Stimulated activated naive B cell treated with anti-CD40 and anti-IgM and Interleukin-4, amounts not matched to agents 10 μg/mL and 1 μg/mL and 100 μg/mL, for 72 hours (primary cell): ENCODE measurements at regions not wholly inside any gene's neighbourhood (a gene's known extent, or its start where the extent isn't known, plus 50 kb on each side); places are given as distances from the start of the nearest gene placed in this dataset.

Source experiments
- ATAC-seq, 2 donors: fragments of 150-1000 bp; cut with Tn5 transposase; replicated peaks; 2 replicates each; pipeline ENCODE4 v1.10.0; 2021; ENCODE audit warnings: moderate library complexity in 1 of 2
- DNase-seq: peaks from one replicate; pipeline ENCODE4 v3.0.0; 2021
- H3K27ac Mint-ChIP-seq: one replicate; pipeline ENCODE4 v1.8.0; 2022; ENCODE audit warnings: mild to moderate bottlenecking, mixed read lengths
- H3K27me3 Mint-ChIP-seq, 2 donors: one replicate each; pipeline ENCODE4 v1.8.0; 2022; ENCODE audit warnings: mixed read lengths in 2 of 2
- H3K36me3 Mint-ChIP-seq, 2 donors: one replicate each; pipeline ENCODE4 v1.8.0; 2022; ENCODE audit warnings: mixed read lengths in 2 of 2, mild to moderate bottlenecking in 1 of 2
- H3K4me1 Mint-ChIP-seq, 2 donors: one replicate each; pipeline ENCODE4 v1.8.0; 2022; ENCODE audit warnings: mixed read lengths in 2 of 2, mild to moderate bottlenecking in 1 of 2
- H3K4me3 Mint-ChIP-seq, 2 donors: one replicate each; pipeline ENCODE4 v1.8.0; 2022; ENCODE audit warnings: mild to moderate bottlenecking in 2 of 2, mixed read lengths in 2 of 2, moderate library complexity in 1 of 2
- H3K9me3 Mint-ChIP-seq, 2 donors: one replicate each; pipeline ENCODE4 v1.8.0; 2022; ENCODE audit warnings: mixed read lengths in 2 of 2, mild to moderate bottlenecking in 1 of 2

DNA sequence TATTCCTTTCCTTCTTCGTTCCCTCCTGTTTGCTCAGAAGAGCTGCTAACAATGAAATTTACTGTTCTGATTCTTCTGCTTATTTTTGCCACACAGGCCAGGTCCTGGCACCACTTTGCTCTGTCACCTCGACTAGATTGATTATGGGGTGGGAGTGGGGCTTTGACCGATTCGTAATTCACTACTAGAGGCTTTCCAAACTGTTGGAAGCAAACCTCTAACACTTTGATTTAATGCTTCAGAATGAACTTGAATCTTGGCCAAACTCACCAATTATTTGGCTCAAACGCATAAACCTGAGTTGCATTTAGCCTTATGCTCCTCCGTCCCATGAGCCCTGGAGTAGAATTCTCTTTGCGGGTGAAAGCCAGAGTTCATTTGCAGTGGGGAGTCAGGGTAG is 476.2 kb upstream of the FZD8 start:
- Mint-ChIP-seq H3K36me3 (no peaks in the 10 kb centered on the region), H3K9me3 (peaks cover 4 to 7% of the 10 kb centered on the region in 2 donors), H3K27me3 (no peaks in the 10 kb centered on the region), H3K4me3 (no peak overlapping the region), H3K27ac (no peak overlapping the region), H3K4me1 (no peaks in the 10 kb centered on the region)
- DNase-seq: no peak
- no peak for ATAC-seq

DNA sequence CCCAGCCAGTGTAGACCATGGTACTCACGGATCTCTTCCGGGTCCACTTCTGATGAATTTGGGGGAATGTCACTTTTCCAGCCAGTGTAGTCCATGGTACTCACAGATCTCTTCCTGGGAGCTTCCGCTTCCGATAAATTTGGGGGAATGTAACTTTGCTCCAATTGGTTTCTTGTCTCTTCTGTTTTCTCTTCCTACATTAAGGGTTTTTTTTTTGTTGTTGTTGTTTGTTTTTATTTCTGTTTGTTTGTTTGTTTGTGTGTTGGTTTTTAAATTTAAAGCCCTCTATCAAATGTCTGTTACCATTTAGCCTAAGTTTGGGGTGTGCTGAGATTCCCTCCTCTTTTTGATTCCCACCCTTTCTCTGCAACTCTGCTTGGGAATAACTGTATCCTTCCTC is 475.8 kb upstream of the FZD8 start:
- DNase-seq: no peak
- ATAC-seq: no peak
- no peak overlapping the region for H3K27ac Mint-ChIP-seq
- peaks cover 4 to 5% of the 10 kb centered on the region in 2 donors for H3K9me3 Mint-ChIP-seq
- no peaks in the 10 kb centered on the region for H3K36me3 Mint-ChIP-seq
- no peak overlapping the region for H3K4me3 Mint-ChIP-seq
- no peaks in the 10 kb centered on the region for H3K27me3 Mint-ChIP-seq
- H3K4me1 Mint-ChIP-seq: no peaks in the 10 kb centered on the region

DNA sequence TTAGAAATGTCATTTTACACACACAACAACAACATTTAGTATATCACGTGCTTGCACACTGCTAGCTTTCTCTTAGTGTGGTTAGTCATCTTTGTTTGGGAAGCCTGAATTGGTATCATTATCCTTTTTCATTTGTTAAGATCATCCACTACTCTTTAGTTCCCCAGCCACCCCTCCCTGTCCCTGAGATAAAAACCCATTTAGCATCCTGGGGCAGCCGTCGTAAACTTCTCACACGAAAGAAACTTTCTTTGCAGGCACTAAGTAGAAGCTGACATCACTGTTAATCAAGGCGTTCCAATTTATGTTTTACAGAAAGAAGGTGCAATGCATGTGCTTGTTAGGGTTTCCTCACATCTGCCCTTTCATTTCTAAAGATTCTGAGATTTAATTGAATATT is 475.1 kb upstream of the FZD8 start:
- no peak for ATAC-seq
- Mint-ChIP-seq H3K4me3 (no peak overlapping the region), H3K27me3 (no peaks in the 10 kb centered on the region), H3K9me3 (peaks cover 0 to 4% of the 10 kb centered on the region in 2 donors), H3K4me1 (no peaks in the 10 kb centered on the region), H3K36me3 (no peaks in the 10 kb centered on the region), H3K27ac (no peak overlapping the region)
- DNase-seq: no peak

GRCh38 chr10:36116731-36117130 is 474.6 kb upstream of the FZD8 start:
- Mint-ChIP-seq H3K27me3 (no peaks in the 10 kb centered on the region), H3K27ac (no peak overlapping the region), H3K9me3 (peaks cover 0 to 4% of the 10 kb centered on the region in 2 donors), H3K4me1 (no peaks in the 10 kb centered on the region), H3K36me3 (no peaks in the 10 kb centered on the region), H3K4me3 (no peak overlapping the region)
- no peak for ATAC-seq
- no peak for DNase-seq

- Mint-ChIP-seq H3K36me3 (no peaks in the 10 kb centered on the region), H3K27me3 (no peaks in the 10 kb centered on the region), H3K4me3 (no peak overlapping the region), H3K4me1 (no peaks in the 10 kb centered on the region), H3K27ac (no peak overlapping the region), H3K9me3 (peaks cover 0 to 4% of the 10 kb centered on the region in 2 donors)
- ATAC-seq: no peak
- DNase-seq: no peak
These were observed 473.9 kb upstream of the FZD8 start for GRCh38 chr10:36116040-36116439.

DNA sequence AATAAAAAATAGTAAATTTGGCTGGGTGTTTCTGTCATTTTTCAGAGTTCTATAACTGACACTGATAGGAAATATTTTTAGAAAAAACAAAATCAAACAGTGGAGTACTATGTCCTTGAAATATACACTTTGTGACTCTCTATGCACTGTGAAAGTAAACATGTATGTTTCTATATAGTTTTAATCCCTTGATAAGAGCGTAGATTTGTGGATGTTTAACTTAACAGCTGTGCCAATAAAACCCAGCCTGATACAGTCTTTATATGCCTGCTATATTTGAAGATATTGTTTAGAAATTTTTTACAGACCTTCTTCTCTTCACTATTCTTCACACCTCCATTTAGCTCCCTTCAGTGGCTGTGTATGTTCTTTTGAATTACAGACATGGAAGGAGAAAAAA is 473.3 kb upstream of the FZD8 start:
- ATAC-seq (no peak), DNase-seq (no peak)
- Mint-ChIP-seq H3K4me1 (no peaks in the 10 kb centered on the region), H3K27me3 (no peaks in the 10 kb centered on the region), H3K4me3 (no peak overlapping the region), H3K9me3 (peaks cover 0 to 4% of the 10 kb centered on the region in 2 donors), H3K27ac (no peak overlapping the region), H3K36me3 (no peaks in the 10 kb centered on the region)

GRCh38 chr10:36114913-36115312 is 472.8 kb upstream of the FZD8 start:
- DNase-seq (no peak), ATAC-seq (no peak)
- H3K27ac Mint-ChIP-seq: no peak overlapping the region
- no peaks in the 10 kb centered on the region for H3K27me3 Mint-ChIP-seq
- peaks cover 0 to 4% of the 10 kb centered on the region in 2 donors for H3K9me3 Mint-ChIP-seq
- no peaks in the 10 kb centered on the region for H3K4me1 Mint-ChIP-seq
- no peaks in the 10 kb centered on the region for H3K36me3 Mint-ChIP-seq
- no peak overlapping the region for H3K4me3 Mint-ChIP-seq

GRCh38 chr10:36114141-36114540 is 472.0 kb upstream of the FZD8 start:
- DNase-seq: no peak
- H3K4me1 Mint-ChIP-seq: no peaks in the 10 kb centered on the region
- no peak for ATAC-seq
- no peaks in the 10 kb centered on the region for H3K27me3 Mint-ChIP-seq
- H3K9me3 Mint-ChIP-seq: peaks cover 0 to 4% of the 10 kb centered on the region in 2 donors
- H3K4me3 Mint-ChIP-seq: no peak overlapping the region
- no peaks in the 10 kb centered on the region for H3K36me3 Mint-ChIP-seq
- no peak overlapping the region for H3K27ac Mint-ChIP-seq

DNA sequence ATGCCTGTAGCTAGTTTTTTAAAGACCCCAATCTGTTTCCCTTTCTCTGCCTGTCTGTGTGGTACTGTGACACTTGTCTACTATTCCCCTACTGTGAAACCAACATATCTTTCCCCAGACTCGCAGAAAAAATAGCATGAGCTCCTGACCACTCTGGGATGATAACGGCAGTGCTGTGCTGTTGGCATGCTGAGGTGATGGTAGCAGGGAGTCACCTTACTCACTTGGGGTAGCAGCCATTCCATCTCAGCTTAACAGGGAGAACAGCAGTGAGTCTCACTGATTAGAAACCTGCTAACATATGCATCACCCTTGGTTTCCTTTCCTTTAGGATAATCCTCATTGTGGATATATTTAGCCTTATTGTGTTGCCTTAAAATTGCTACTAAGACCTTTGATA is 469.6 kb upstream of the FZD8 start:
- H3K36me3 Mint-ChIP-seq: no peaks in the 10 kb centered on the region
- peaks cover 0 to 3% of the 10 kb centered on the region in 2 donors for H3K9me3 Mint-ChIP-seq
- no peak for DNase-seq
- H3K27me3 Mint-ChIP-seq: no peaks in the 10 kb centered on the region
- H3K4me1 Mint-ChIP-seq: no peaks in the 10 kb centered on the region
- H3K27ac Mint-ChIP-seq: no peak overlapping the region
- H3K4me3 Mint-ChIP-seq: no peak overlapping the region
- no peak for ATAC-seq

GRCh38 chr10:36110097-36110496 is 468.0 kb upstream of the FZD8 start:
- Mint-ChIP-seq H3K27ac (no peak overlapping the region), H3K27me3 (no peaks in the 10 kb centered on the region)

DNA sequence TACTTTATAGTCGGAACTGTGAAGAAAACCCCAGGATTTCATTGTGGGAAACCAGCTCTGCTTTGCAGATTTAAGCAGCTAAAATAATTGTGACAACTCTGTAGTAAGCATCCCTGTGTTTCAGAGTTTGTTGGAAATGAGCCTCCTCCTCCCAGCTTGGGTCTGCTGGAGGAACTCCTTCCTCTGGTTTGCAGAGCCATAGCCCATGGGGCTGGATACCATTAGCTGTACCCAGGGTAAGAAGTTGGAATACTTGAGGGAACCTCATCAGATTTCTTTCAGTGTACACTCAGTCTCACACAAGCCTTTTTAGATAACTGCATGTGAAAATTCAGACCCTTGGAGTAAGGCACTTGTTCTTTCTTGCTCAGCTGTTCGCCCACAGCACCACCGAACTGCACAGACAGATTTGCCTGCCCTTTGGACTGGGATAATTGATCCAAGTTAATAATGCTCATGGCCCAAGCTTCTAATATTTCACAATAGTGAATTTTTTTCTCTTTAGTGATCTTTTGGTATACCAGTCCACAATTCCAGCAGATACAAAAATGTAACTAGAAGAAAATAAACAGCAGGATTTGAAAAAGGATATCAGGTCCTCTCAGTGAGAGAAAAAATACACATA is 467.4 kb upstream of the FZD8 start:
- H3K9me3 Mint-ChIP-seq: peaks cover 0 to 3% of the 10 kb centered on the region in 2 donors
- DNase-seq: no peak
- no peaks in the 10 kb centered on the region for H3K27me3 Mint-ChIP-seq
- ATAC-seq: no peak
- no peaks in the 10 kb centered on the region for H3K36me3 Mint-ChIP-seq
- no peak overlapping the region for H3K4me3 Mint-ChIP-seq
- H3K27ac Mint-ChIP-seq: no peak overlapping the region
- no peaks in the 10 kb centered on the region for H3K4me1 Mint-ChIP-seq

More at GRCh38 chr10:36110097-36110496, 468.0 kb upstream of the FZD8 start:
- Mint-ChIP-seq H3K4me1 (no peaks in the 10 kb centered on the region), H3K9me3 (peaks cover 0 to 3% of the 10 kb centered on the region in 2 donors), H3K4me3 (no peak overlapping the region), H3K36me3 (no peaks in the 10 kb centered on the region)
- DNase-seq (no peak), ATAC-seq (no peak)

DNA sequence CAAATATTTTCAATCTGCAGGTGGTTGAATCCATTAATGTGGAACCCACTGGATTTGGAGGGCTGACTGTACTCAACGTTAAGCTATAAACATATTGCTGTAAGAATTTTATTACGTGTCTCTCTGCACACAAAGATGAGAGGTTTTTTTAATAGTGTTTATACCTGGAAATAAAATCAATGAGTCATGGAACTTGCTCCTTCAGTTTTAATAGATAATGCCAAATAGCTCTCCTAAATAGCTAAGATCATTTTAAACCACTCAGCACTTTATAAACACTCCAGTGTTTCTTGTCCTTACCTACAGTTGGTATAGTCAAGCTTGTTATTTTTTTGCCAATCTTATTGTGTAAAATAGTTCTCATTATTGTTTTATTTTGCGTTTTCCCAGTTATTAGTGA is 455.6 kb upstream of the FZD8 start:
- H3K4me1 Mint-ChIP-seq: no peaks in the 10 kb centered on the region
- no peaks in the 10 kb centered on the region for H3K36me3 Mint-ChIP-seq
- H3K27ac Mint-ChIP-seq: no peak overlapping the region
- DNase-seq: no peak
- no peak for ATAC-seq
- no peak overlapping the region for H3K4me3 Mint-ChIP-seq
- H3K9me3 Mint-ChIP-seq: peaks cover 6 to 11% of the 10 kb centered on the region in 2 donors
- H3K27me3 Mint-ChIP-seq: no peaks in the 10 kb centered on the region

GRCh38 chr10:36096576-36096975 is 454.5 kb upstream of the FZD8 start:
- DNase-seq: no peak
- no peaks in the 10 kb centered on the region for H3K4me1 Mint-ChIP-seq
- ATAC-seq: no peak
- no peaks in the 10 kb centered on the region for H3K36me3 Mint-ChIP-seq
- H3K27me3 Mint-ChIP-seq: no peaks in the 10 kb centered on the region
- H3K9me3 Mint-ChIP-seq: peaks cover 6 to 10% of the 10 kb centered on the region in 2 donors
- H3K27ac Mint-ChIP-seq: no peak overlapping the region
- no peak overlapping the region for H3K4me3 Mint-ChIP-seq

DNA sequence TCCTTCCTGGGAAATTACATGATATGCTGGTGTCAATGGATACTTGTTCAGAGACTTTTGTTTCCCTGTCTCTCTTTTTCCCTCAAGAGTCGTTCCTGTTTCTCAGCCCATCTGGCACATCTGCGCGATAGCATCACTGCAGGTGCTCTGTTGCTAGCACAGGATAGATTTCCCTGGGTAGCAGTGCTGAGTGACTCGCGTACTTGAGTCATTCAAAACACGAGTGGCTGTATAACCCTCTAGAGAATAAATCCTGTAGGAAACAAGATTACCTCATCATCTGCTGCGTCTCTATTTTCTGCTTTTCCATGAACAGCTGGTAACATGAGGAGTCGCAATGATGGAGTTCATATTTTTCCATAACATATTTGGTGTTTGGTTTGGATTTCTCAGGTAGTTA is 452.0 kb upstream of the FZD8 start:
- no peaks in the 10 kb centered on the region for H3K27me3 Mint-ChIP-seq
- no peak overlapping the region for H3K27ac Mint-ChIP-seq
- no peak for DNase-seq
- no peaks in the 10 kb centered on the region for H3K36me3 Mint-ChIP-seq
- no peaks in the 10 kb centered on the region for H3K4me1 Mint-ChIP-seq
- H3K9me3 Mint-ChIP-seq: peaks cover 1 to 2% of the 10 kb centered on the region in 2 donors
- no peak for ATAC-seq
- H3K4me3 Mint-ChIP-seq: no peak overlapping the region

GRCh38 chr10:36092116-36092515 is 450.0 kb upstream of the FZD8 start:
- ATAC-seq: no peak
- no peak for DNase-seq
- no peak overlapping the region for H3K4me3 Mint-ChIP-seq
- no peak overlapping the region for H3K27ac Mint-ChIP-seq
- no peaks in the 10 kb centered on the region for H3K36me3 Mint-ChIP-seq
- no peaks in the 10 kb centered on the region for H3K4me1 Mint-ChIP-seq
- H3K9me3 Mint-ChIP-seq: no peaks in the 10 kb centered on the region
- no peaks in the 10 kb centered on the region for H3K27me3 Mint-ChIP-seq

GRCh38 chr10:36091007-36091406 is 448.9 kb upstream of the FZD8 start:
- DNase-seq (no peak), ATAC-seq (no peak)
- Mint-ChIP-seq H3K4me3 (no peak overlapping the region), H3K9me3 (no peaks in the 10 kb centered on the region), H3K27ac (no peak overlapping the region), H3K4me1 (no peaks in the 10 kb centered on the region), H3K27me3 (no peaks in the 10 kb centered on the region), H3K36me3 (no peaks in the 10 kb centered on the region)
